CMK (cell line): ENCODE measurements at regions not wholly inside any gene's neighbourhood (a gene's known extent, or its start where the extent isn't known, plus 50 kb on each side); places are given as distances from the start of the nearest gene placed in this dataset.

ENCODE experiments used
- DNase-seq: peaks from one replicate; pipeline ENCODE4 v3.0.0-alpha.2; 2010; ENCODE audit warnings: low read depth

DNA sequence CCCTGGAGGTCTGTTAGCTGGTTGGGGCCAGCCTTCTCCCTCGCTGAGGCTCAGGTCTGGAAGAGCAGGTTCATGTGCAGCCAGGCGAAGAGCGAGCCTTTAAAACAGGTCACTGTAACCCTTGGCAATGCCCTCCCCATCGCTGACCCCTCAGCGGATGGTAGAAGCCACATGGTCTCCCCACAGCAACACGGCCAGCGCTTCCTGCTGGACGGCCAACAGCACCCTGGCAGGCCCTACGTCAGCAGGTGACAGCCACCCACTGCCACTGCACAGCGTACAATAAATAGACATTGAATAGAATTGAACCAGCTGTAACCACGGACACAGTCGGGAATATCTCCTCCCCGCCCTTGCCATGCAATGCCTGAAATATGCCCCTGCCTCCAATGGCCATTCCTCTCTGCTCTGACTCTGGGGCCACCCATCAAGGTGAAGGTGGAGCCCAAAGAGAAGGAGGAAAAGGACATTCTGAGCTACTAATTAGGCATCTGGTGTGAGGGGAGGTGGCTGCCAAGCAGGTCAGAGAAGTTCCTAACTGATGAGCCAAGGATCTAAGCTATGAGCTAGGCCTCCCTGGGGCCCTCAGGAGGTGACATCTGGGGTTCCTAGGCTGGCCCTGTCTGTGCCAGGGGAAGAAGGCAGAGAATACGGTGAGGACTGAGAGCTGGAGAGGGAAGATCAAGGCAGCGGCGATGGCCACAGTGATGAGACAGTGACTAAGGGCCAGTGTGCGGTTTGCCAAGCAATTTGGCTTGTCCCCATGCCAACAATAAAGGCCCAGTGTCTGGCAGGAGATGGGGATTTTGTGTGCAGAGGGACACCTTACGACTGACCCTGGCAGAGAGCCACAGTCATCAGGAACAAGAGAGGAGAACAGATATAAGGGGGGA lies 202.3 kb downstream of the BCOR start:
- DNase-seq = no peak

DNA sequence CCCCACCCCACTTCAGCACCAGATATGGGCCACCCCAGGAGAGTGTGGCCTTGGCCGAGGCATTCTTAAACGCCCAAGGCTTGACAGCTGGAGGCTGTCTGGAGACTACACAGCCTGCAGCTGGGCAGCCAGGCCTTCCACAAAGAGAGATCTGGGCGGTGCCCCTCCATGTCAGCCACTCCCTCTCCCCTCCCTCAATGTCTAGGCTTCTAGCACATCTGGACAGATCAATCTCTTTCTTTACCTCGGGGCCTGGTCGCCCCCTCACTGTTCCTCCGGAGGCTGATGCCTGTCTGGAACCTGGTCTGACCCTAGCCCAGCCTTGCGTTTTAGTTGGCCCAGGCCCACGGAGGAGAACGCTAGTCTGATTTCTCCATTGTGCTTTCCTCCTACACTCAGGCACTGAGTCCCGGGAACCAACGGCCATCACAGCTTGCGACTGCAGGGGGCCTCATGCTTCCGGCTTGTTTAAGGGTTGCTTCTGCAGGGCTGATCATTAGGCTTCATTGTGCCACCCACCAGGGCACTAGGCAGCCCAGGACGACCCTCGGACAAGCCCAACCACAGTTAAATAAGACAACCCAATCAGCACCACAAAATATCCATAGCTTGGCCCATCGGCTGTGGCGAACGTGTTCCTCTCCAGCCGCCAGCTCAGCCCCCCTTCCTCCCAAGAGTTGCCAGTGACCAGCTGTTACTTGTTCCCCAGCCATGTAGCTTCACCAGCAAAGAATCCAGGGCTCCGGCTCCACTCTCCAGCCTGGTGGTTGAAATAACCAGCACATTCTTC lies 200.6 kb downstream of the BCOR start:
- DNase-seq = no peak

GRCh38 chrX:39897741-39898097 lies 200.0 kb downstream of the BCOR start:
- no peak for DNase-seq

DNA sequence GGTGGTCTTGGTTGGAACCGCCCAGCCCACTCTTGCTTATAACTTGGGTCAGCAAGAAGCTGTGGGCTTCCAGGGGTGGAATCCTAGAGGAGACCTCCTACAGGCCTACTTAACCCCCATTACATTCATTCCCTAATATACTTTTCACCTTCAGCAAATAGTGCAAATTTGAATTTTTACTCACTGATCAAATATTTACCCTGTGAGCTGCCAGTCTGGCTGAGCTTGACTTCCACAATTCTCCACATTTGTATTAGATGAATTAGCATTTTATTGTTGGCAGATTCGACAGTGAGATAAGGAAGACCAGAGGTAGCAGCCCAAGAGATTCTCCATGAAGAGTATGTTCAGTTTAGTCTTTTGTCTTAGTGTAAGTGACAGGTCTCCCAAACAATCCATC lies 199.6 kb downstream of the BCOR start:
- DNase-seq = no peak

GRCh38 chrX:39899059-39899458 lies 198.7 kb downstream of the BCOR start:
- no peak for DNase-seq

GRCh38 chrX:39899856-39900776 lies 197.6 kb downstream of the BCOR start:
- no peak for DNase-seq

- no peak for DNase-seq
Observed at GRCh38 chrX:39900777-39901170, 197.0 kb downstream of the BCOR start.

- DNase-seq = no peak
Observed at GRCh38 chrX:39903343-39903742, 194.4 kb downstream of the BCOR start.

DNA sequence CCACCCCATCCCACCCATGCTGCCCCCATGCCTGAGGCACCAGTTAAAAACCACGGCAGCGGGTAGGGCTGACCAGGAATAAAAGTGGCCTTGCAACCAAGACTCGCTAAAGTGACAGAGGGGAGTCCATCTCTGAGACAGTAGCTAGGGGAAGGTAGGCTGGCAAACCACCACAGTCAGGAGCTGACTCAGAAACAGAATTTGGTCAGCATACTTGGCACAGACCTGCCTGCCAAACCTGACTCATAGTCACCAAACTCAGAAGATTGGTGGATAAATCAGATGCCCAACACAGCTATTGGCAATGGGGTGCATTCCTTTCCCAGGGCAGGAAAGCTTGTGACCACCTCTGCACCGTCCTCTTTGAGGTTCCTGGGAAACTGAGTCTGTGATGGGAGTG lies 193.8 kb downstream of the BCOR start:
- no peak for DNase-seq

GRCh38 chrX:39904816-39905537 lies 192.8 kb downstream of the BCOR start:
- DNase-seq = no peak

DNA sequence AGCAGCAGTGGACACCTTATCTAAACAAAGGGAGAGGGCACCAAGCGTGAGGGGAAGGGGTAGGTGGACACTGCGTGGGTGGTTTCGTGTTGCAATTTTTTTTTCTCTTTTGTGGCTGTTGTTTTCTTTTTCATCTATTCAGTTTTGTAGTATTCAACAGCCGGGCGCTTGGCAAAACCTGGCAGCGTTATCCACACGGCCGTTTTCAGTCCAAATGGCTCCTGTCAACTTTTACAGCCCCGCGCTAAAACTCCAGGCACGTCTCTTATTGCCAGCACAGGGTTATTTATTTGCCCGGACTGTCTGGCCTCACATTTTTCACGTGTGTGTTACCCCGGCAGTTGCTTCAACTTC lies 192.2 kb downstream of the BCOR start:
- DNase-seq = no peak

DNA sequence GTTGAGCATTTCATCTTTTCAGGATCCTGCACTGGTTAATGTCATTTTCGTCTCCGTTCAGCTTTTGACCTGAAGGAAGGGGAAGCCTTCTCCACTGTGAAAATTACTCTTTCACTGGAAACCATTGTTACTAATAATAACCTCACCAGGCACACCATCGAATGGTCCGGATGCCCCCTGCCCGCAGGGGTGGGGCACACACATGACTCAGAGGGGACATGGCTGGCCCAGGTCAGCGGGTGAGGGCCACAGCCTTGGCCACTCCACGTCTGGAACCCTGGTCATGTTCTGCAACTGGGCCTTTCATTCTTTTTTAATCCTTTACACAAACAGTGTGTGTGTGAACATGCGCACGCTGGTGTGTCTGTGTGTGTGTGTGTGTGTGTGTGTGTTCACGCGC lies 191.8 kb downstream of the BCOR start:
- DNase-seq = no peak

DNA sequence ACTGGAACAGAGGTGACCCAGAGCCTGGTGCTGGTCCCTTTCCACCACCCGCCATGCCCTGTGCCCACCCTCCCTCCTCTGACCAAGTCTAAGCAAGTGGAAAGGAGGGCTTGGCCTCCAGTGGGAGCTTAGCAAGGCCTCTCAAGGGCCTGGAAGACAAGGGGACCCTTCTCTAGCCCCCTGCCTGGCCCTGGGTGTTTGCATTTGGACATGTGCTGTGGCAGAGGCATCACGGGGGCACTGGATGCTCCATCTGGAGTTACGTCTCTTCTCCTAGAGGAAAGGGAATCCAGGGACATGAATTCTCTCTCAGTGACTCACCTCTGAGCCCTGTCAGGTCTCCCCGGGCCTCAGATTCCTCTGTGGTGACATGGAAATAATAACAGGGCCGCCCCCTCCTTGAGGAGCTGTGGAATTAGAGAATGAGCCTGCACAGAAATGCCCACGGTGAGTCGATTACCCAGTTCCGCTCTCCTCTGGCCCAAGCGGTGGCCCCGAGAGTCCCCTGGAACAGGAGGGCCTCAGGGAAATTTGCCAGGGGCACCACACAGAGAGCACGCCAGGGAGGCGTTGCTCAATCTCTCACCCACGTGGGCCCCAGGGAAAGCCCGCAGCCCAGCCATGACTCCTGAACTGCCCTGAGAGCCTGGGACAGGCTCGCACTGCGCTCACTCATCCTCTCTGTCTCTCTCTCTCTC lies 189.6 kb downstream of the BCOR start:
- no peak for DNase-seq

DNA sequence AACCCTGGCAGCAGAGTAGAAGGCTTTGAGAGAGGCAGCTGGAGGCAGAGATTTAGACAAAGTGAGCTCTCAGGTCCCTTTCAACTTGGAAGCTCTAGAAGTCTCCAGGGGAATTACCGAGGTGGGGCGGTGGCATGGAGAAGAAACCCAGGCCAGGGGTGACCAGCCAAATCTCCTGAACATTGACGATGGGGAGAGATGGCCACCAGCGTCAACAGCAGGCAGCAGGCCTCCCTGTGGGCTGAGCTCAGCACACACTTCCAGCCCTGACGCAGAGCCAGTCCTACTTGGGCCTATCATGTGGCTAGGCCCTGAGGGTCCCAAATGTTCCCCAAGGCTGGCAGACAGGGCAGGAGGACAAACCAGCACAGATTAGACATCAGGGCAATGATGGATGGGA lies 187.8 kb downstream of the BCOR start:
- no peak for DNase-seq

DNA sequence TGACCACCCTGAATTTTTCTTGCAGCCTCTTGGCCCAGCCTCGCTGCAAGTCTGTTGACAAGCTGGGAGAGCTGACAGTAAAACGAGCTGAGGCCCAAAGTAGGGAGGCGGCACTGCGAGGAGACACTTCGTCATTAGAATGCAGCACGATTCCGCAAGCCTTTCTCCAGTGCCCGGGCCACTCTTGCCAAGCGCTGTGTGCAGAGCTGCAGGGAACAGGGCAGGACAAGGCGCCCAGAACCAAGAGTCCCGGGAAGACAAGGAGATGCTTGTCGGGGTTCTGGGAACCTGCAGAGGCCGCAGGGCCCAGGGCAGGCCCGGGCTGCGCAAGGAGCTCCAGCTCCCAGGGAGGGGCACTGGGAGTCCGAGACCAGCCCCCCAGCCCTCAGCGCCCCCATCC lies 187.1 kb downstream of the BCOR start:
- no peak for DNase-seq

GRCh38 chrX:39911278-39911897 lies 186.4 kb downstream of the BCOR start:
- no peak for DNase-seq

DNA sequence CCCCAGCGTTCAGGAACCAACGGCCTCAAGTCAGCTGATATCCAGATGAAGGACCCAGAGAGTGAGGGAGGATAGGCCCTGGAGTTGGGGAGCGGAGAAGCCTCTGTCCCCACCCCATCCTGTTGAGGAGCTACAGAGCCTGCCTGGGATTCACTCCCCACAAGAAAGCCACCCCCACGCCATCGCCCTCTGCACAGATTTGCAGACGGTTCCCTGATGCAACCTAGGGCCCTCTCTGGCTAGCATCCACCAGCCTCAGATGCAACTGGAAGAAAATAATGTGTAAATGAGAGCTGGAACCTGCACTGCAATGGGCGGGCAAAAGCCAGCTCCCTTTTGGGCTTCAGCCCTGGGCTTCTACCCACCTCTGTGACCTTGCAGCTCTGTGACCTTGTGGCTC lies 185.6 kb downstream of the BCOR start:
- no peak for DNase-seq

GRCh38 chrX:39915081-39915480 lies 182.7 kb downstream of the BCOR start:
- no peak for DNase-seq

- no peak for DNase-seq
Observed at GRCh38 chrX:39915596-39915995, 182.2 kb downstream of the BCOR start.

GRCh38 chrX:39921838-39922237 lies 175.9 kb downstream of the BCOR start:
- DNase-seq = no peak

GRCh38 chrX:39922488-39922887 lies 175.3 kb downstream of the BCOR start:
- no peak for DNase-seq
